PC-9 (cell line): ENCODE measurements at regions not wholly inside any gene's neighbourhood (a gene's known extent, or its start where the extent isn't known, plus 50 kb on each side); places are given as distances from the start of the nearest gene placed in this dataset.

Source experiments
- EZH2 ChIP-seq: fragments of 200-600 bp; sonication (generic); IDR thresholded peaks from 2 replicates; pipeline ENCODE4 v1.8.0; 2017; ENCODE audit warnings: antibody characterized with exemption, low read depth
- TF ChIP-seq, protein P1 (sequence below): fragments of 200-600 bp; sonication (generic); conservative IDR thresholded peaks from 2 replicates; pipeline ENCODE4 v1.6.1; 2017; ENCODE audit warnings: mixed run types, antibody characterized with exemption, mild to moderate bottlenecking, moderate library complexity

DNA sequence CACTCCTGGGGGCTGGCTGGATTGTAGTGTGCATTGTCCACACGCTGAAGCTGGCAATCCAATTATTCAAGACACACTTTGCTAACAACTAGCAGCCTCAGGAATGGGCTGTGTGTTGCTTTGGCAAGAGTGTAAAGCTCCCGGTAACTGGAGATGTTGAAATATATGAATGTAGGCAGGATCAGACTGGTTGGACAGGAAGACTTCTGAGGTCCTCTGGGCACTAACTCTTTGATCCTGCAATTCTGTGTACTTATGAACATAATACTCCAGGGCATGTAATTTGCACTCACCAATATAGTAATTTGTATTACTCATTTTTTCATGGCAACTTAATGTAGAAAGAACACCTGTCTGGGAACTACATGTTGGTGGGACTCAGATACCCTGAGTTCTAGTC, 106.7 kb upstream of the SLC28A3 start:
- TF ChIP-seq, protein P1, sequence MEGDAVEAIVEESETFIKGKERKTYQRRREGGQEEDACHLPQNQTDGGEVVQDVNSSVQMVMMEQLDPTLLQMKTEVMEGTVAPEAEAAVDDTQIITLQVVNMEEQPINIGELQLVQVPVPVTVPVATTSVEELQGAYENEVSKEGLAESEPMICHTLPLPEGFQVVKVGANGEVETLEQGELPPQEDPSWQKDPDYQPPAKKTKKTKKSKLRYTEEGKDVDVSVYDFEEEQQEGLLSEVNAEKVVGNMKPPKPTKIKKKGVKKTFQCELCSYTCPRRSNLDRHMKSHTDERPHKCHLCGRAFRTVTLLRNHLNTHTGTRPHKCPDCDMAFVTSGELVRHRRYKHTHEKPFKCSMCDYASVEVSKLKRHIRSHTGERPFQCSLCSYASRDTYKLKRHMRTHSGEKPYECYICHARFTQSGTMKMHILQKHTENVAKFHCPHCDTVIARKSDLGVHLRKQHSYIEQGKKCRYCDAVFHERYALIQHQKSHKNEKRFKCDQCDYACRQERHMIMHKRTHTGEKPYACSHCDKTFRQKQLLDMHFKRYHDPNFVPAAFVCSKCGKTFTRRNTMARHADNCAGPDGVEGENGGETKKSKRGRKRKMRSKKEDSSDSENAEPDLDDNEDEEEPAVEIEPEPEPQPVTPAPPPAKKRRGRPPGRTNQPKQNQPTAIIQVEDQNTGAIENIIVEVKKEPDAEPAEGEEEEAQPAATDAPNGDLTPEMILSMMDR: no peak
- no peak for TF ChIP-seq EZH2
